ENCODE measurements at regions not wholly inside any gene's neighbourhood (a gene's known extent, or its start where the extent isn't known, plus 50 kb on each side); places are given as distances from the start of the nearest gene placed in this dataset.

- no peak overlapping the region for H4K91ac ChIP-seq (ENCODE audit: insufficient read length, low read depth, low read length)
- H3K27me3 Mint-ChIP-seq (ENCODE audit: low read depth) = no peaks in the 10 kb centered on the region
- no peak overlapping the region for H3T11ph ChIP-seq (ENCODE audit: low read length)
- no peak overlapping the region for H4K5ac ChIP-seq (ENCODE audit: insufficient read length, low read depth, low read length)
- H3K4me2 ChIP-seq (ENCODE audit: insufficient read depth, insufficient read length, low read length) = no peak overlapping the region
- H3K4me1 ChIP-seq (ENCODE audit: insufficient read depth, low read length) = no peaks in the 10 kb centered on the region
- no peak overlapping the region for H3K18ac ChIP-seq (ENCODE audit: insufficient read length, low read depth, low read length)
- H2BK120ac ChIP-seq (ENCODE audit: low read depth, low read length, poor library complexity, severe bottlenecking) = no peak overlapping the region
- no peak overlapping the region for H2BK5ac ChIP-seq (ENCODE audit: insufficient read length, low read length)
- H2BK12ac ChIP-seq (ENCODE audit: insufficient read length, low read depth, low read length) = no peak overlapping the region
- no peak overlapping the region for H3K27ac ChIP-seq (ENCODE audit: insufficient read length, low read depth, low read length)
- no peak overlapping the region for H2BK20ac ChIP-seq (ENCODE audit: low read depth, low read length, poor library complexity, severe bottlenecking)
- H3K23me2 ChIP-seq (ENCODE audit: insufficient read length, low read depth, low read length, poor library complexity, severe bottlenecking) = no peaks in the 10 kb centered on the region
- H3K23ac ChIP-seq (ENCODE audit: insufficient read length, low read depth, low read length) = no peak overlapping the region
- H4K8ac ChIP-seq (replicated peaks; ENCODE audit: insufficient read length, low read depth, low read length) = no peak overlapping the region
- no peak overlapping the region for H3K14ac ChIP-seq (ENCODE audit: insufficient read depth, low read length)
- no peak overlapping the region for H3K27ac Mint-ChIP-seq
- no peak overlapping the region for H2BK15ac ChIP-seq (ENCODE audit: low read depth, low read length)
- H3K9me3 Mint-ChIP-seq = no peaks in the 10 kb centered on the region
- no peaks in the 10 kb centered on the region for H4K20me1 ChIP-seq (ENCODE audit: control insufficient read depth, insufficient read depth, insufficient read length)
- no peaks in the 10 kb centered on the region for H3K79me1 ChIP-seq (ENCODE audit: insufficient read depth, low read depth, low read length, poor library complexity, severe bottlenecking)
- H3K9ac ChIP-seq (ENCODE audit: extremely low read depth, insufficient read length, low read length) = no peak overlapping the region
- H3K27me3 ChIP-seq (ENCODE audit: insufficient read depth, low read length) = no peaks in the 10 kb centered on the region
- no peak overlapping the region for H2AFZ ChIP-seq (ENCODE audit: low read length)
- no peak for TF ChIP-seq CTCF (conservative IDR thresholded peaks at IDR 0.05)
- H3K4me3 Mint-ChIP-seq = no peak overlapping the region
- H2AK5ac ChIP-seq (ENCODE audit: insufficient read length, low read length) = no peak overlapping the region
- H3K36me3 Mint-ChIP-seq (ENCODE audit: insufficient read depth in 1 of 3, low read depth in 3 of 3) = no peaks in the 10 kb centered on the region; a peak in 1 of 7 replicates
- WGBS (ENCODE audit: extremely low coverage, insufficient read length, low lambda C conversion rate) = no CpG with 5 or more reads among the region's 1 CpG
- H3K56ac ChIP-seq (ENCODE audit: insufficient read length, low read depth, low read length) = no peak overlapping the region
- H3K9me3 ChIP-seq (ENCODE audit: control insufficient read depth, low read depth, low read length) = no peaks in the 10 kb centered on the region
- no peak overlapping the region for H3K4ac ChIP-seq (ENCODE audit: low read depth, low read length)
- H3K4me1 Mint-ChIP-seq = peaks cover 3 to 10% of the 10 kb centered on the region in 2 experiments
- H3K79me2 ChIP-seq (ENCODE audit: insufficient read depth, low read length) = no peaks in the 10 kb centered on the region
- DNase-seq = no peak
Observed at GRCh38 chr9:82271106-82271561, 282.6 kb downstream of the SPATA31D1 start.
